ENCODE measurements at regions not wholly inside any gene's neighbourhood (a gene's known extent, or its start where the extent isn't known, plus 50 kb on each side); places are given as distances from the start of the nearest gene placed in this dataset.
"Not testable (repeated sequence)": the region's sequence is repeated elsewhere in the genome, so short reads cannot be mapped to it uniquely, and the experiment has no call there.

DNA sequence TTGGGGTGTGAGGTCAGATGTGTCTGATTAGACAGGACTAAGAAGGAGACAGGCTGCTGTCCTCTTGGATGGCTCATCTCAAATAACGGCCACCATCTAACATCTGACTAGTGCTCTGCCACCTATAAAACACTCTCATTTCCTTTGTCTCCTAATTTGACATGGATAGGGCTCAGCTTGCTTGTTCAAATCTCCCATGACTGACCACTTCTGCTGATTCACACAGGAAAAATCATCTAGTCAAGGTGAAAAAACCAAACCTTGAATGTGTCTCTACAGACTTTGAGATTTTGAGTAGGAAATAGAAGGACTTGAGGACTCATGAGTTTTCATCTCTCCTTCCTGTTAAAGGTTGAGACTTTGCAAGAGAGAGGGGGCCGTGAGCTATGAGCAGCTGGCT lies 150.6 kb downstream of the IER5 start:
- Histone ChIP-seq H3K9ac (ENCODE audit: low read length) (no peak overlapping the region), H2AFZ (ENCODE audit: low read depth, low read length) (no peak overlapping the region), H4K20me1 (ENCODE audit: insufficient read depth, low read length) (no peaks in the 10 kb centered on the region), H3K27ac (ENCODE audit: low read depth, low read length) (no peak overlapping the region), H3K4me2 (ENCODE audit: low read length) (no peak overlapping the region), H3K79me2 (ENCODE audit: insufficient read depth, low read length) (no peaks in the 10 kb centered on the region), H3K27me3 (ENCODE audit: insufficient read depth, low read length) (no peaks in the 10 kb centered on the region), H3K4me3 (ENCODE audit: insufficient read depth, low read depth, low read length) (no peak overlapping the region), H3K9me3 (ENCODE audit: insufficient read depth, low read depth, low read length) (no peaks in the 10 kb centered on the region), H3K36me3 (ENCODE audit: insufficient read depth, low read length) (no peaks in the 10 kb centered on the region), H3K4me1 (ENCODE audit: insufficient read depth, low read length) (no peaks in the 10 kb centered on the region)
- Mint-ChIP-seq H3K4me3 (ENCODE audit: unreplicated experiment) (no peak overlapping the region), H3K9me3 (ENCODE audit: unreplicated experiment) (peaks cover 3% of the 10 kb centered on the region), H3K27me3 (ENCODE audit: low read depth, unreplicated experiment) (peaks cover 17% of the 10 kb centered on the region), H3K36me3 (ENCODE audit: low read depth, unreplicated experiment) (no peaks in the 10 kb centered on the region), H3K27ac (ENCODE audit: unreplicated experiment) (no peak overlapping the region), H3K4me1 (ENCODE audit: low read depth, unreplicated experiment) (no peaks in the 10 kb centered on the region)
- FAIRE-seq (no peak), DNase-seq (ENCODE audit: low read depth) (no peak)
- no peak for TF ChIP-seq EZH2 (IDR thresholded peaks at IDR 0.05; ENCODE audit: insufficient read depth, low read length)
- TF ChIP-seq, protein P1, sequence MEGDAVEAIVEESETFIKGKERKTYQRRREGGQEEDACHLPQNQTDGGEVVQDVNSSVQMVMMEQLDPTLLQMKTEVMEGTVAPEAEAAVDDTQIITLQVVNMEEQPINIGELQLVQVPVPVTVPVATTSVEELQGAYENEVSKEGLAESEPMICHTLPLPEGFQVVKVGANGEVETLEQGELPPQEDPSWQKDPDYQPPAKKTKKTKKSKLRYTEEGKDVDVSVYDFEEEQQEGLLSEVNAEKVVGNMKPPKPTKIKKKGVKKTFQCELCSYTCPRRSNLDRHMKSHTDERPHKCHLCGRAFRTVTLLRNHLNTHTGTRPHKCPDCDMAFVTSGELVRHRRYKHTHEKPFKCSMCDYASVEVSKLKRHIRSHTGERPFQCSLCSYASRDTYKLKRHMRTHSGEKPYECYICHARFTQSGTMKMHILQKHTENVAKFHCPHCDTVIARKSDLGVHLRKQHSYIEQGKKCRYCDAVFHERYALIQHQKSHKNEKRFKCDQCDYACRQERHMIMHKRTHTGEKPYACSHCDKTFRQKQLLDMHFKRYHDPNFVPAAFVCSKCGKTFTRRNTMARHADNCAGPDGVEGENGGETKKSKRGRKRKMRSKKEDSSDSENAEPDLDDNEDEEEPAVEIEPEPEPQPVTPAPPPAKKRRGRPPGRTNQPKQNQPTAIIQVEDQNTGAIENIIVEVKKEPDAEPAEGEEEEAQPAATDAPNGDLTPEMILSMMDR (IDR thresholded peaks at IDR 0.05; ENCODE audit: insufficient read depth, low read depth, low read length) = no peak

DNA sequence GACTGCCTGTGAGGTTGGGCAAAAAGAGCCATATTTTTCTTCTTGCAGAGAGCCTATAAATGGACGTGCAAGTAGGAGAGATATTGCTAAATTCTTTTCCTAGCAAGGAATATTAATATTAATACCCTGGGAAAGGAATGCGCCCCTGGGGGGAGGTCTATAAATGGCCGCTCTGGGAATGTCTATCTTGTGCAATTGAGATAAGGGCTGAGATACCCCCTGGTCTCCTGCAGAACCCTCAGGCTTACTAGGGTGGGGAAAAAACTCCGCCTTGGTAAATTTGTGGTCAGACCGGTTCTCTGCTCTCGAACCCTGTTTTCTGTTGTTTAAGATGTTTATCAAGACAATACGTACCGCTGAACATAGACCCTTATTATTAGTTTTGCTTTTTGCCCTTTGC lies 157.8 kb downstream of the IER5 start:
- H3K27me3 ChIP-seq (ENCODE audit: insufficient read depth, low read length); H3K4me1 Mint-ChIP-seq (ENCODE audit: low read depth, unreplicated experiment); H3K79me2 ChIP-seq (ENCODE audit: insufficient read depth, low read length); H4K20me1 ChIP-seq (ENCODE audit: insufficient read depth, low read length); H3K36me3 Mint-ChIP-seq (ENCODE audit: low read depth, unreplicated experiment); H3K27ac ChIP-seq (ENCODE audit: low read depth, low read length); H3K4me2 ChIP-seq (ENCODE audit: low read length); H3K4me1 ChIP-seq (ENCODE audit: insufficient read depth, low read length); FAIRE-seq; H3K4me3 ChIP-seq (ENCODE audit: insufficient read depth, low read depth, low read length); H3K27ac Mint-ChIP-seq (ENCODE audit: unreplicated experiment); H2AFZ ChIP-seq (ENCODE audit: low read depth, low read length); H3K9me3 ChIP-seq (ENCODE audit: insufficient read depth, low read depth, low read length); DNase-seq (ENCODE audit: low read depth); H3K36me3 ChIP-seq (ENCODE audit: insufficient read depth, low read length); H3K9ac ChIP-seq (ENCODE audit: low read length); H3K4me3 Mint-ChIP-seq (ENCODE audit: unreplicated experiment); H3K27me3 Mint-ChIP-seq (ENCODE audit: low read depth, unreplicated experiment): not testable (repeated sequence)
- H3K9me3 Mint-ChIP-seq (ENCODE audit: unreplicated experiment) = peaks cover 20% of the 10 kb centered on the region

DNA sequence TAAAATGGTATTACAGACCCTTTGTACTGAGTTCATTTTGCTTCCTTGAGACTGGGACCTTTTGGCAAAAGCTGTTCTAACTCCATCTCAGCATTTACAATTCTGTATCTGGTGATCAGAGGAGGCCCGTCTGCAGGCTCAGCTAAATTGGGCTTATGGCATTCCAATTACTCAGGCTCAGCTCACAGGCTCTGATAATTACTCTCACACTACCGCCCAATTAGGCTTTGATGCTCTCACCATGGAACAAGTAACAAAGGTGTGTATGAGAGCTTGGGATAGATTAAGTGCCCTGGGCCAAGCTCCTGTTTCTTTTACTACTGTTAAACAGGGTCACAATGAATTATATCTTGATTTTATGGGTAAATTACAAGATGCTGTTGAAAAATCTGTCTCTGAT lies 159.9 kb downstream of the IER5 start:
- not testable (repeated sequence) for H3K79me2 ChIP-seq (ENCODE audit: insufficient read depth, low read length); H3K4me3 Mint-ChIP-seq (ENCODE audit: unreplicated experiment); H3K27ac ChIP-seq (ENCODE audit: low read depth, low read length); H4K20me1 ChIP-seq (ENCODE audit: insufficient read depth, low read length); H2AFZ ChIP-seq (ENCODE audit: low read depth, low read length); H3K27ac Mint-ChIP-seq (ENCODE audit: unreplicated experiment); H3K9ac ChIP-seq (ENCODE audit: low read length); H3K4me1 ChIP-seq (ENCODE audit: insufficient read depth, low read length); H3K4me2 ChIP-seq (ENCODE audit: low read length); H3K4me1 Mint-ChIP-seq (ENCODE audit: low read depth, unreplicated experiment); FAIRE-seq; H3K27me3 Mint-ChIP-seq (ENCODE audit: low read depth, unreplicated experiment); H3K27me3 ChIP-seq (ENCODE audit: insufficient read depth, low read length); H3K36me3 ChIP-seq (ENCODE audit: insufficient read depth, low read length); H3K4me3 ChIP-seq (ENCODE audit: insufficient read depth, low read depth, low read length); H3K9me3 ChIP-seq (ENCODE audit: insufficient read depth, low read depth, low read length); DNase-seq (ENCODE audit: low read depth); H3K36me3 Mint-ChIP-seq (ENCODE audit: low read depth, unreplicated experiment)
- peaks cover 18% of the 10 kb centered on the region for H3K9me3 Mint-ChIP-seq (ENCODE audit: unreplicated experiment)

DNA sequence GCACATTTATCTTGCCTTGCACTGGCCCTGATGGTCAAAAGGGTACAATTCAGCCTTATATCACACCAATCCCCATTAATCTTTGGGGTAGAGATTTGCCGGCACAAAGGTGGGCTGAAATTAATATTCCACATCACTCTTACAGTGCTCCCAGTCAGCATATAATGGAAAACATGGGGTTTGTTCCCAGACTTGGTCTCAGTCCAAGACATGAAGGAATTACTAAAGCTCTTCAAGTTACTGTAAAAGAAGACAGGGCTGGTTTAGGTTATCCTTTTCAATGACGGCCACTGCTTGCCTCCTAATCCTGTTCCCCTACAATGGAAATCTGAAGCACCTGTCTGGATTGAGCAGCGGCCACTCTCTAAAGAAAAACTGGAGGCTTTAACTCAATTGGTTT lies 160.7 kb downstream of the IER5 start:
- TF ChIP-seq, protein P1 (IDR thresholded peaks at IDR 0.05; ENCODE audit: insufficient read depth, low read depth, low read length) = no peak
- no peak for TF ChIP-seq EZH2 (IDR thresholded peaks at IDR 0.05; ENCODE audit: insufficient read depth, low read length)
- H3K27me3 ChIP-seq (ENCODE audit: insufficient read depth, low read length) = no peaks in the 10 kb centered on the region
- no peaks in the 10 kb centered on the region for H3K4me1 Mint-ChIP-seq (ENCODE audit: low read depth, unreplicated experiment)
- peaks cover 2% of the 10 kb centered on the region for H3K27me3 Mint-ChIP-seq (ENCODE audit: low read depth, unreplicated experiment)
- no peaks in the 10 kb centered on the region for H4K20me1 ChIP-seq (ENCODE audit: insufficient read depth, low read length)
- H3K36me3 Mint-ChIP-seq (ENCODE audit: low read depth, unreplicated experiment) = no peaks in the 10 kb centered on the region
- peaks cover 7% of the 10 kb centered on the region for H3K4me1 ChIP-seq (ENCODE audit: insufficient read depth, low read length)
- FAIRE-seq (no peak), DNase-seq (ENCODE audit: low read depth) (no peak)
- H3K27ac ChIP-seq (ENCODE audit: low read depth, low read length) = no peak overlapping the region
- H3K27ac Mint-ChIP-seq (ENCODE audit: unreplicated experiment) = no peak overlapping the region
- no peak overlapping the region for H3K4me3 Mint-ChIP-seq (ENCODE audit: unreplicated experiment)
- H3K9ac ChIP-seq (ENCODE audit: low read length) = no peak overlapping the region
- peaks cover 18% of the 10 kb centered on the region for H3K9me3 Mint-ChIP-seq (ENCODE audit: unreplicated experiment)
- H3K4me2 ChIP-seq (ENCODE audit: low read length) = no peak overlapping the region
- H3K9me3 ChIP-seq (ENCODE audit: insufficient read depth, low read depth, low read length) = no peaks in the 10 kb centered on the region
- H2AFZ ChIP-seq (ENCODE audit: low read depth, low read length) = no peak overlapping the region
- H3K4me3 ChIP-seq (ENCODE audit: insufficient read depth, low read depth, low read length) = no peak overlapping the region
- H3K79me2 ChIP-seq (ENCODE audit: insufficient read depth, low read length) = no peaks in the 10 kb centered on the region
- no peaks in the 10 kb centered on the region for H3K36me3 ChIP-seq (ENCODE audit: insufficient read depth, low read length)
